ENCODE measurements at regions not wholly inside any gene's neighbourhood (a gene's known extent, or its start where the extent isn't known, plus 50 kb on each side); places are given as distances from the start of the nearest gene placed in this dataset.

GRCh38 chr2:75822336-75822735, 111.6 kb upstream of the GCFC2 start:
- no peak for TF ChIP-seq RXRA (IDR thresholded peaks at IDR 0.05; ENCODE audit: borderline replicate concordance, low read depth)
- TF ChIP-seq, protein P1, sequence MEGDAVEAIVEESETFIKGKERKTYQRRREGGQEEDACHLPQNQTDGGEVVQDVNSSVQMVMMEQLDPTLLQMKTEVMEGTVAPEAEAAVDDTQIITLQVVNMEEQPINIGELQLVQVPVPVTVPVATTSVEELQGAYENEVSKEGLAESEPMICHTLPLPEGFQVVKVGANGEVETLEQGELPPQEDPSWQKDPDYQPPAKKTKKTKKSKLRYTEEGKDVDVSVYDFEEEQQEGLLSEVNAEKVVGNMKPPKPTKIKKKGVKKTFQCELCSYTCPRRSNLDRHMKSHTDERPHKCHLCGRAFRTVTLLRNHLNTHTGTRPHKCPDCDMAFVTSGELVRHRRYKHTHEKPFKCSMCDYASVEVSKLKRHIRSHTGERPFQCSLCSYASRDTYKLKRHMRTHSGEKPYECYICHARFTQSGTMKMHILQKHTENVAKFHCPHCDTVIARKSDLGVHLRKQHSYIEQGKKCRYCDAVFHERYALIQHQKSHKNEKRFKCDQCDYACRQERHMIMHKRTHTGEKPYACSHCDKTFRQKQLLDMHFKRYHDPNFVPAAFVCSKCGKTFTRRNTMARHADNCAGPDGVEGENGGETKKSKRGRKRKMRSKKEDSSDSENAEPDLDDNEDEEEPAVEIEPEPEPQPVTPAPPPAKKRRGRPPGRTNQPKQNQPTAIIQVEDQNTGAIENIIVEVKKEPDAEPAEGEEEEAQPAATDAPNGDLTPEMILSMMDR (IDR thresholded peaks at IDR 0.05): no peak
- TF ChIP-seq ELF1 (IDR thresholded peaks at IDR 0.05): no peak
- TF ChIP-seq JUND (IDR thresholded peaks at IDR 0.05): no peak
- TF ChIP-seq GATA2 (CRISPR knock-in tag; IDR thresholded peaks at IDR 0.05): no peak
- TF ChIP-seq EP300 (IDR thresholded peaks at IDR 0.05; ENCODE audit: borderline replicate concordance in 1 of 2, low read depth in 1 of 2, low read length in 1 of 2): no peak
- TF ChIP-seq CHD2 (IDR thresholded peaks at IDR 0.05; ENCODE audit: low read length, partially characterized antibody): no peak
- TF ChIP-seq POLR2AphosphoS5 (IDR thresholded peaks at IDR 0.05; ENCODE audit: low read depth, low read length): no peak
- no peak for TF ChIP-seq TCF12 (IDR thresholded peaks at IDR 0.05)
- TF ChIP-seq USF1 (IDR thresholded peaks at IDR 0.05; ENCODE audit: borderline replicate concordance, low read depth): no peak
- TF ChIP-seq RFX5 (IDR thresholded peaks at IDR 0.05; ENCODE audit: low read length): no peak
